OCI-LY7 (cell line): ENCODE measurements at regions not wholly inside any gene's neighbourhood (a gene's known extent, or its start where the extent isn't known, plus 50 kb on each side); places are given as distances from the start of the nearest gene placed in this dataset.

Experiments used
- CTCF ChIP-seq: fragments of 200-600 bp; sonication (generic); conservative IDR thresholded peaks from 2 replicates; pipeline ENCODE4 v1.5.1; 2014; ENCODE audit warnings: mild to moderate bottlenecking, antibody characterized with exemption, low read length, moderate library complexity, mixed read lengths
- EZH2phosphoT487 ChIP-seq: fragments of 200-600 bp; sonication (generic); IDR thresholded peaks from 2 replicates; pipeline ENCODE4 v1.6.1; 2018; ENCODE audit warnings: low read depth, borderline replicate concordance, mild to moderate bottlenecking, mixed run types, antibody characterized with exemption, low read length, moderate library complexity, mixed read lengths

- TF ChIP-seq CTCF (no peak), EZH2phosphoT487 (no peak)
Observed at GRCh38 chr3:145899241-145899640, 261.7 kb downstream of the PLOD2 start.
